ENCODE measurements at regions not wholly inside any gene's neighbourhood (a gene's known extent, or its start where the extent isn't known, plus 50 kb on each side); places are given as distances from the start of the nearest gene placed in this dataset.

DNA sequence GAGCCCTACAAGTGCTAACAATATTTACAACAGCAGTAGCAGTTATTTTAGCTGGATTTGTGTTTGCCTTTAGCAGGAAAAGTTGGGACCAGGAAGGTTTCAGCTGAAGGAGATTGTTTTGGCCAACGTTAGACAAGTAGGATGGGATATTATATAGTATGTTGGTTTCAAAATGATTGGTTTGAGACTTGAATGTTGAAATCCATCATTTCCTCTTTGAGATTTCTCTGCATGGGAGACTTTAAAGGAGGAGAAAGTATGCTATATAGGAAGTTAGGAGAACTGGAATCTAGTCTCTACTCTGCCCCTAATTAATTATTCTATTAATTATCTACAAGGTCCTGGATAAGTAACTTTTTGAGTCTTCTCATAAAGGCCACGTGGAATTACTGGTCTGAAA lies 263.8 kb downstream of the PTEN start:
- TF ChIP-seq POLR2AphosphoS5 (IDR thresholded peaks at IDR 0.05; ENCODE audit: low read depth, low read length) (no peak), POLR2A (IDR thresholded peaks at IDR 0.05; ENCODE audit: low read depth, low read length) (no peak), TAF1 (IDR thresholded peaks at IDR 0.05; ENCODE audit: low read depth, low read length) (no peak)

All from GM12891 (cell line).